CD4-positive, alpha-beta T cell (primary cell): ENCODE measurements at regions not wholly inside any gene's neighbourhood (a gene's known extent, or its start where the extent isn't known, plus 50 kb on each side); places are given as distances from the start of the nearest gene placed in this dataset.

Experiments
- ATAC-seq: fragments of 200-7000 bp; cut with Tn5 transposase; one replicate; pipeline ENCODE4 v1.10.0; 2022; ENCODE audit warnings: mild to moderate bottlenecking; ENCODE audit not compliant: poor library complexity
- CTCF ChIA-PET: fragments of 350-600 bp; sonication (Branson Sonifier 250); formaldehyde crosslinking; loops from one replicate; lab custom pipeline; 2021; ENCODE audit warnings: antibody characterized with exemption, inconsistent platforms; lab: Charles Lee
- POLR2A ChIA-PET: fragments of 350-600 bp; sonication (Branson Sonifier 250); formaldehyde crosslinking; loops from one replicate; lab custom pipeline; 2021; ENCODE audit warnings: antibody characterized with exemption, inconsistent platforms; lab: Charles Lee
- DNase-seq, 14 experiments: peaks; one replicate each; pipeline ENCODE4 v3.0.0-alpha.2; 2013 to 2020; ENCODE audit warnings: mixed read lengths in 2 of 14
- H3K27ac ChIP-seq, 2 donors: one replicate each; pipeline versions ENCODE4 v1.5.1 to v1.7.0; 2013; ENCODE audit warnings: low read length in 2 of 2, low read depth in 1 of 2, mild to moderate bottlenecking in 1 of 2
- H3K27me3 ChIP-seq, 2 experiments: 1 replicate in 1 of 2; 2 replicates in 1 of 2; pipeline versions ENCODE4 v1.6.1 to v1.7.0; 2013; ENCODE audit warnings: low read length in 2 of 2, control low read depth in 1 of 2, mild to moderate bottlenecking in 1 of 2, moderate library complexity in 1 of 2; ENCODE audit not compliant: insufficient read depth in 2 of 2, control insufficient read depth in 1 of 2
- H3K36me3 ChIP-seq: one replicate; pipeline ENCODE4 v1.6.1; 2013; ENCODE audit warnings: low read length, control low read depth; ENCODE audit not compliant: insufficient read depth
- H3K4me1 ChIP-seq: one replicate; pipeline ENCODE4 v1.6.1; 2013; ENCODE audit warnings: low read length, control low read depth; ENCODE audit not compliant: insufficient read depth
- H3K4me3 ChIP-seq: one replicate; pipeline ENCODE4 v1.5.1; 2013; ENCODE audit warnings: mild to moderate bottlenecking, low read length, moderate library complexity
- H3K9me3 ChIP-seq, 2 experiments: 1 replicate in 1 of 2; 2 replicates in 1 of 2; pipeline versions ENCODE4 v1.6.1 to v1.7.0; 2013; ENCODE audit warnings: low read length in 2 of 2, mild to moderate bottlenecking in 2 of 2, control low read depth in 1 of 2, moderate library complexity in 1 of 2; ENCODE audit not compliant: control insufficient read depth in 1 of 2, insufficient read depth in 1 of 2
- H3K27ac Mint-ChIP-seq: one replicate; pipeline ENCODE4 v1.8.0; 2020; ENCODE audit warnings: mixed read lengths
- H3K27me3 Mint-ChIP-seq: one replicate; pipeline ENCODE4 v1.8.0; 2021; ENCODE audit warnings: mixed read lengths
- H3K36me3 Mint-ChIP-seq: one replicate; pipeline ENCODE4 v1.8.0; 2021; ENCODE audit warnings: low read depth, mixed read lengths
- H3K4me1 Mint-ChIP-seq: one replicate; pipeline ENCODE4 v1.8.0; 2021; ENCODE audit warnings: low read depth, mixed read lengths
- H3K4me3 Mint-ChIP-seq: one replicate; pipeline ENCODE4 v1.8.0; 2020; ENCODE audit warnings: mild to moderate bottlenecking, mixed read lengths
- H3K9me3 Mint-ChIP-seq: one replicate; pipeline ENCODE4 v1.8.0; 2020; ENCODE audit warnings: mixed read lengths
- CTCF ChIP-seq: fragments of 200-600 bp; IDR thresholded peaks from one replicate; pipeline ENCODE4 v1.8.0; 2022; ENCODE audit warnings: antibody characterized with exemption, mild to moderate bottlenecking
- intact Hi-C, 2 experiments: fragments of 100-400 bp; cut with DNase I in 1 of 2; cut with micrococcal nuclease in 1 of 2; formaldehyde crosslinking; loops; one replicate each; pipeline versions ENCODE4 v1.15.1 to v1.9.0; 2023 to 2025; cut with DNase I, micrococcal nuclease

DNA sequence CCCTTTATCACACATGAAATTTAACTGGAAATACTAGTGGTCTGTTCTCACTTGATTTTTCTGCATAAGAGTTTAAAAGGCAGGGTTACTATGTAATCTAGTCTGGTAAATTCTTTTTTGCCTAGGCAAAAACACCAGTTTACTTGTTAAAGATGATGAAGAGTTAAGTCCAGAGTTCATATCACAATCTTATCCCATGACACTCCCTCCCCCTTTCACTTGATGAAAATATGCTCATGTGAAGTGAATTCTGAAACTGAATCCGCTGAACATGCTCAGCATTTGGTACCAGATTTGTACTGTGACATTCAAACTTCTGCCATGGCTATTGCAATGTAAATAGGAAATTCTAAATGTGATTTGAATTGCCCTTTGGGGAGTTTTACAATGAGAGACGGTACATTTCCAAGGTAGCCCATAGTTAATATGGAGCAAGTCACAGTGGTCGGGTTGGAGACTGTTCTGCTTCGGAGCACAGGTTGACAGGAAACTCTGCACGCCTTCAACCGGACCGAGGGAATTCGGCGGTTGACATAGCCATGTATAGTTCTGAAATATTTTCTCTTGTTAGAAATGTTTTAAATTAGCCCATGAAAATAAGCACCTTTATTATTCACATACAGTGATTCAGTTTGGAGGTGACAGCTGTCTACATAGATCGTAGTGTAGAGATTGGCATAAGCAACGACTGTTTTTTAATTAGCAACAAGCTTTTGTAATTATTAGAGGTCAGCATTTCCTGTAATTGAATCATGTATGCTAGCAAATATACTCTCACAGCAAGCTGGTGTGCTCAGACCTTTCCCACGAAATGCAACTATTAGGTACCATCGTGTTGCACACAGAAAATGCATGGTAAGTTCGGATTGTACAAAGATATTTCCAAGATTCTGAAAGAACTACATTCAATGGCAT lies 768.6 kb upstream of the GOLIM4 start:
- DNase-seq (no peak), ATAC-seq (no peak)
- intact Hi-C loops, result loop anchor here in 1 of 2 experiments (10.0 kb wide), 1 partner anchor 880 kb away; no protein-coding TSS in a partner anchor
- H3K9me3 Mint-ChIP-seq, result no peaks in the 10 kb centered on the region
- H3K36me3 Mint-ChIP-seq, result no peaks in the 10 kb centered on the region
- H3K4me1 Mint-ChIP-seq, result no peaks in the 10 kb centered on the region
- Histone ChIP-seq H3K4me1 (no peaks in the 10 kb centered on the region), H3K9me3 (no peaks in the 10 kb centered on the region), H3K36me3 (no peaks in the 10 kb centered on the region), H3K4me3 (no peak overlapping the region), H3K27ac (no peak overlapping the region), H3K27me3 (no peaks in the 10 kb centered on the region)
- no peak overlapping the region for H3K27ac Mint-ChIP-seq
- ChIA-PET CTCF (no interaction called here), POLR2A (no interaction called here)
- H3K4me3 Mint-ChIP-seq, result no peak overlapping the region
- no peak for TF ChIP-seq CTCF
- H3K27me3 Mint-ChIP-seq, result no peaks in the 10 kb centered on the region

DNA sequence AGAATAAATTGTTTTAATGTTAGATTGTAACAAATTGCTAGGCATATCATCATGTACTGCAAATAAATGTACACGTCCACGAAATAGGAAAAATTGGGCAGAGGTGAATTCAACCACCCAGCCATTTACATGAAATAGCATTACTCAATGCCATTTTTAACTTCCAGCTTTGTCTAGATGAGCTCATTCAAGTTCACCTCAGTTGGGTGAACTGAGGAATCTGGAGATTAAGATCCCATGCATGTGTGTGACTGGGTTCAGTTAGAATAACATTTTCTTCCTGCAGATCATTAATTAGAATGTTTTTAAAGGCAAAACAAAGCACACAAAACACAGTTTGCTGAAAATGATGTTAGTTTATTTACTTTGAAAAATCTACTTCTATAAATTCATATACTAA lies 767.8 kb upstream of the GOLIM4 start:
- Histone ChIP-seq H3K4me3 (no peak overlapping the region), H3K27me3 (no peaks in the 10 kb centered on the region), H3K9me3 (no peaks in the 10 kb centered on the region), H3K36me3 (no peaks in the 10 kb centered on the region), H3K4me1 (no peaks in the 10 kb centered on the region), H3K27ac (no peak overlapping the region)
- Mint-ChIP-seq H3K4me3 (no peak overlapping the region), H3K9me3 (no peaks in the 10 kb centered on the region), H3K27me3 (no peaks in the 10 kb centered on the region), H3K36me3 (no peaks in the 10 kb centered on the region), H3K27ac (no peak overlapping the region), H3K4me1 (no peaks in the 10 kb centered on the region)
- no peak for DNase-seq
- POLR2A ChIA-PET, result no interaction called here
- intact Hi-C loops, result loop anchor here in 1 of 2 experiments (10.0 kb wide), 1 partner anchor 881 kb away; no protein-coding TSS in a partner anchor
- ATAC-seq, result no peak
- CTCF ChIA-PET, result no interaction called here
- TF ChIP-seq CTCF, result no peak

DNA sequence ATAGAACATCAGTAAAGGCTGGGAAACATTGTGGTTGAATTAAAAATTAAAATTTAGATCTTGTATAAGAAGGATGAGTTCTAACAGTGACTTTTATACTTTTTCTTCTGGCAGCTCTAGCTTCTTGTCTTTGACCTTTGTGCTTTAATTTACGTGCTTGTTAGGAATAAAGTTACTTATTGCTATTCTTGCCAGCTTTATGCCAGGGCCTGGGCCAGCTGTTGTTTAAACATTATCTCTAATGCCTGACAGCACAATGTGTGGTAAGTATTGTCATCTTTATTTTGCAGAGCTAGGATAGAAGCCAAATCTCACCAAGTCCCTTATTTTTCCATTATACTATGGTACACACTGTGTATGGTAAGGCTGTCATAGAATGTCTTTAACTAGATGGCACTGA lies 766.7 kb upstream of the GOLIM4 start:
- Mint-ChIP-seq H3K9me3 (peaks cover 2% of the 10 kb centered on the region), H3K27me3 (no peaks in the 10 kb centered on the region), H3K4me3 (no peak overlapping the region), H3K4me1 (no peaks in the 10 kb centered on the region), H3K36me3 (no peaks in the 10 kb centered on the region), H3K27ac (no peak overlapping the region)
- intact Hi-C loops, result loop anchor here in 1 of 2 experiments (10.0 kb wide), 1 partner anchor 882 kb away; no protein-coding TSS in a partner anchor
- no peaks in the 10 kb centered on the region for H3K4me1 ChIP-seq
- DNase-seq, result no peak
- no peak overlapping the region for H3K27ac ChIP-seq
- no peak for TF ChIP-seq CTCF
- no peaks in the 10 kb centered on the region for H3K36me3 ChIP-seq
- no peaks in the 10 kb centered on the region for H3K9me3 ChIP-seq
- no peak overlapping the region for H3K4me3 ChIP-seq
- ATAC-seq, result no peak
- POLR2A ChIA-PET, result no interaction called here
- CTCF ChIA-PET, result no interaction called here
- no peaks in the 10 kb centered on the region for H3K27me3 ChIP-seq
